MCF 10A (cell line): ENCODE measurements at regions not wholly inside any gene's neighbourhood (a gene's known extent, or its start where the extent isn't known, plus 50 kb on each side); places are given as distances from the start of the nearest gene placed in this dataset.
"Not testable (repeated sequence)": the region's sequence is repeated elsewhere in the genome, so short reads cannot be mapped to it uniquely, and the experiment has no call there.

ENCODE experiments used
- BruUV-seq: library from RNA; stranded (reverse); fragments of 400-500 nt; replicated peaks from 2 replicates; lab custom pipeline; 2021; lab: Mats Ljungman, UMichigan
- CTCF ChIA-PET: fragments of 300-600 bp; sonication (Branson Sonifier 250); formaldehyde crosslinking; extraction: SDS; loops from one replicate; lab custom pipeline; 2021; ENCODE audit warnings: antibody characterized with exemption, inconsistent platforms; lab: Yijun Ruan, JAX
- POLR2A ChIA-PET: fragments of 300-600, 350-650 bp; sonication (Branson Sonifier 250); formaldehyde crosslinking; extraction: SDS; loops from one replicate; lab custom pipeline; 2020; ENCODE audit warnings: antibody characterized with exemption, inconsistent platforms; lab: Yijun Ruan, JAX
- DNase-seq: peaks from one replicate; pipeline ENCODE4 v3.0.0-alpha.2; 2018; ENCODE audit not compliant: unreplicated experiment
- H3K27ac Mint-ChIP-seq: one replicate; pipeline ENCODE4 v1.8.0; 2022; ENCODE audit warnings: mild to moderate bottlenecking, low read depth, mixed read lengths; ENCODE audit not compliant: unreplicated experiment
- H3K27me3 Mint-ChIP-seq: one replicate; pipeline ENCODE4 v1.8.0; 2022; ENCODE audit warnings: mixed read lengths; ENCODE audit not compliant: insufficient read depth, unreplicated experiment
- H3K36me3 Mint-ChIP-seq: one replicate; pipeline ENCODE4 v1.8.0; 2022; ENCODE audit warnings: mild to moderate bottlenecking, moderate library complexity, mixed read lengths; ENCODE audit not compliant: insufficient read depth, unreplicated experiment
- H3K4me1 Mint-ChIP-seq: one replicate; pipeline ENCODE4 v1.8.0; 2022; ENCODE audit warnings: mixed read lengths; ENCODE audit not compliant: insufficient read depth, unreplicated experiment
- H3K4me3 Mint-ChIP-seq: one replicate; pipeline ENCODE4 v1.8.0; 2022; ENCODE audit warnings: mild to moderate bottlenecking, moderate library complexity, mixed read lengths; ENCODE audit not compliant: unreplicated experiment
- H3K9me3 Mint-ChIP-seq: one replicate; pipeline ENCODE4 v1.8.0; 2022; ENCODE audit warnings: mixed read lengths; ENCODE audit not compliant: unreplicated experiment
- intact Hi-C: fragments of 100-400 bp; cut with micrococcal nuclease; formaldehyde crosslinking; loops from 2 replicates; pipeline ENCODE4 v1.14.1; 2022
- TF ChIP-seq, protein P1 (sequence below): fragments of 200-600 bp; IDR thresholded peaks from one replicate; pipeline ENCODE4 v1.8.0; 2022; ENCODE audit warnings: antibody characterized with exemption, mild to moderate bottlenecking; ENCODE audit not compliant: unreplicated experiment

DNA sequence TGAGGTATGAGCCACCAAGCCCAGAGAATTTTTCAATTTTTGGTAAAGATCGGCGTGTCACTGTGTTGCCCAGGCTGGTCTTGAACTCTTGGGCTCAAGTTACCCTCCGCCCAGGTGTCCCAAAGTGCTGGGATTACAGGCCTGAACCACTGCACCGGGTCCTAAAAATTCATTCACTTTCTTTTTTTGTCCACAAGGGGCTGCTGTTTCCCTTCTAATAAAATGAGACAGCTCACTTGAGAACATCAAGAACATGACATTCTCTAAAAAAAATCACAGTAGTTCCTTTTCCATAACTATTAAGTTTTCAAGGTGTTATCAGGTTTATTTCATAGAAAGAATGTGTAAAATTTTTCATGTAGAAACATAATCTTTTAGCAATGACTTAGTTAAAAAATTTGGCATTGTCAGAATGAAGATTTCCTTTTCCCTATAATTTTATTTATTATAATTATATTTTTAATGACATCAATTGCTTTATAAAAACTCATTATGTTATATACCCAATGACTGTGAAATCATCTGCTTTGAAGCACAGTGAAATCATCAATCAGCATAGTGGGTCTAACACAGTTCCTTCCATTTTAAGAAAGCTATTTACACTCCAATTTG, 1723.8 kb upstream of the DEFB115 start:
- H3K36me3 Mint-ChIP-seq, H3K9me3 Mint-ChIP-seq, H3K4me1 Mint-ChIP-seq, POLR2A ChIA-PET, BruUV-seq, H3K27me3 Mint-ChIP-seq, H3K27ac Mint-ChIP-seq, H3K4me3 Mint-ChIP-seq: not testable (repeated sequence)
- intact Hi-C loops: loop anchor here (5.0 kb wide), 1 partner anchor 1779 kb away; no protein-coding TSS in a partner anchor
- CTCF ChIA-PET: interaction anchor here (0.6 to 3.7 kb wide), 16 partner anchors 14 to 1974 kb away, joined by 3 to 30 read pairs (median 4); no protein-coding TSS in a partner anchor
- TF ChIP-seq, protein P1, sequence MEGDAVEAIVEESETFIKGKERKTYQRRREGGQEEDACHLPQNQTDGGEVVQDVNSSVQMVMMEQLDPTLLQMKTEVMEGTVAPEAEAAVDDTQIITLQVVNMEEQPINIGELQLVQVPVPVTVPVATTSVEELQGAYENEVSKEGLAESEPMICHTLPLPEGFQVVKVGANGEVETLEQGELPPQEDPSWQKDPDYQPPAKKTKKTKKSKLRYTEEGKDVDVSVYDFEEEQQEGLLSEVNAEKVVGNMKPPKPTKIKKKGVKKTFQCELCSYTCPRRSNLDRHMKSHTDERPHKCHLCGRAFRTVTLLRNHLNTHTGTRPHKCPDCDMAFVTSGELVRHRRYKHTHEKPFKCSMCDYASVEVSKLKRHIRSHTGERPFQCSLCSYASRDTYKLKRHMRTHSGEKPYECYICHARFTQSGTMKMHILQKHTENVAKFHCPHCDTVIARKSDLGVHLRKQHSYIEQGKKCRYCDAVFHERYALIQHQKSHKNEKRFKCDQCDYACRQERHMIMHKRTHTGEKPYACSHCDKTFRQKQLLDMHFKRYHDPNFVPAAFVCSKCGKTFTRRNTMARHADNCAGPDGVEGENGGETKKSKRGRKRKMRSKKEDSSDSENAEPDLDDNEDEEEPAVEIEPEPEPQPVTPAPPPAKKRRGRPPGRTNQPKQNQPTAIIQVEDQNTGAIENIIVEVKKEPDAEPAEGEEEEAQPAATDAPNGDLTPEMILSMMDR: peak; percentile 31
- DNase-seq: peak; percentile 0

DNA sequence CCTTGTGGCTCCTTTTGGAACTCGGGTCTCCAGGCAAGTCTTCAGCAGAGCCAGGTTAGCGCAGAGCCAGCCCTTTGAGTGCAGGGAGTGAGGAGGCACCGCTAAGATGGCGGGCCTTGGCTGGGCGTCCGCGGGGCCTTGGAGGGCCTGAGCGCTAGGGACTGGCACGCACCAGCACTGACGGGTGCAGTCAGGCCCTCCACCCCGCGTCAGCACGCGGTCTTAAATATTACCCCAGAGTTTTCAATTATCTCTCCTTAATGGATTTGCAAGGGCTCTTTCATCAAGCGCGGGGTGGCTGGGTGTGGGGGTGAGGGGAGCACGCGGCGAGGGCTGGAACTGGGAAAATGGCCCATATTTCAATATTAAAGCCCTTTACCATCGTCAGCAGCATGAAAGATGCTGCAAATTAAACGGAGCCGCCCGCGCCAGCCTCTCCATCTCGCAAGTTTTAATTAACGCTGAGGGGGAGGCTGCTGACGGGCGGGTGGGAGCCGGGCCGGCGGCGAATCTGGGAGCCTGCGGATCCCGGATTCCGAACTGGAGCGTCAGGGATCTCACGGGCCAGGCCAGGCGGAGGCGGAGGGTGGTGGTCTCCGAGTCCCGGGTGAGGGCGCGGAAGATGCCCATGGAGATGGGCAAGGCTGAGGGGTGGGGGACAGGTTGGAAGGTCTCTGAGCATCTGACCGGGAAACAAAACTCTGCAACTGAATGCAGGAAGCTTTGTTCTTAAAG, 1690.4 kb upstream of the DEFB115 start:
- H3K4me1 Mint-ChIP-seq, DNase-seq, BruUV-seq, POLR2A ChIA-PET, H3K36me3 Mint-ChIP-seq, intact Hi-C loops, CTCF ChIA-PET, H3K4me3 Mint-ChIP-seq, H3K27me3 Mint-ChIP-seq, H3K27ac Mint-ChIP-seq, H3K9me3 Mint-ChIP-seq: not testable (repeated sequence)

DNA sequence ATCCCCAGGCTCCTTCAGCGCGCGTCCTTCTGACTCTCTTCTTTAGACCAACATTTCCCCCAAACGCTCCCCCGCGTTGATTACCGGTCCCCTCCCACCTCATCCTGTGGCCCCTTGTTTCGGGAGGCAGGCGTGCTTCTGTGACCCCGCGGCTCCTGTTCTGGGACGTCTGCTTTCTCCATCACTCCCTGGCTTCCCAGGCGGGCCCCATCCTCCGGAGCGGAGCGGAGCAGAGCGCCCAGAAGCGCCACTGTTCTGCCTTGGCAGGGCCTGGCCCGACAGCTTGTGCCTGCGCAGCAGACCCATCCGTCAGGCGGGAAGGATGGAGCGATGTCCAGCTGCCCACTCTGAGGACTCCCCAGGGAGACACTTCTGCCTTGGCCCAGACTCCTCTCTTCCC, 1689.8 kb upstream of the DEFB115 start:
- intact Hi-C loops, H3K36me3 Mint-ChIP-seq: not testable (repeated sequence)

DNA sequence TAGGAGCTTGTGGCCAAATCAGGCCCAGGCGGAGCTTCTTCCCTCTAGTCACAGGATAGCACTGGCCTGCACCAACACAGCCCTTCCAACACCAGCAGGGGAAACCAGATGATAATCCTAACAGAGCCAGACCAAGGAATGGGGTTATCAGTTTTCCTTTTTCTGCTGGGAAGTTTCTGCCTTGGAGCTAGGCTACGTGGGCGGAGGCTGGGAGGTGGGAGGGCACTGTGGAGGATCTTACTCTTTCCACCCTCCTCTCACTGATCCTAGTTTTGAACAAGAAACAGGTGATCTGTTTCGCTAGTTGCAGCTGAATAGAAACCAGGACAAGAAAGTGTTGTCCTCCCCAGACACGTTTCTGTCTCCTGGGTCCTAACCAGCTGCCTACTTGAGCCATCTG, 1687.3 kb upstream of the DEFB115 start:
- CTCF ChIA-PET: interaction anchor here (0.5 kb wide), 1 partner anchor 138 kb away, joined by 3 read pairs; no protein-coding TSS in a partner anchor
- H3K4me3 Mint-ChIP-seq, DNase-seq, H3K4me1 Mint-ChIP-seq, BruUV-seq, H3K9me3 Mint-ChIP-seq, H3K36me3 Mint-ChIP-seq, intact Hi-C loops, H3K27me3 Mint-ChIP-seq, POLR2A ChIA-PET, H3K27ac Mint-ChIP-seq: not testable (repeated sequence)

More for the DNA sequence above, 1689.8 kb upstream of the DEFB115 start:
- H3K9me3 Mint-ChIP-seq, DNase-seq, H3K27ac Mint-ChIP-seq, H3K4me3 Mint-ChIP-seq, H3K27me3 Mint-ChIP-seq, H3K4me1 Mint-ChIP-seq, CTCF ChIA-PET, BruUV-seq, POLR2A ChIA-PET: not testable (repeated sequence)

DNA sequence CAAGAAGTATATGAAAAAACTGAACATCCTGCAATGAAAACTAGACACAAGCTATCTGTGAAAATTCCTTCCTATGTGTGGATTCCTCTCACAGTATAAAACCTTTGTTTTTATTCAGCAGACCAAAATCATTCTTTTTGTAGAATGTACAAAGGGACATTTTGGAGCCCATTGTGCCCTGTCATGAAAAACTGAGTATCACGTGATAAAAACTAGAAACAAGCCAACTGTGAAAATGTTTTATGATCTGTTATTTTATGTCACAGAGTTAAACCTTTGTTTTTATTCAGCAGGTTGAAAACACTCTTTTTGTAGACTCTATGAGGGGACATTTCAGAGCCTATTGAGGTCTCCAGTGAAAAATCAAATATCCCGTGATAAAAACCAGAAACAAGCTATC, 1667.9 kb upstream of the DEFB115 start:
- intact Hi-C loops, BruUV-seq, H3K4me1 Mint-ChIP-seq, H3K9me3 Mint-ChIP-seq, H3K27ac Mint-ChIP-seq, CTCF ChIA-PET, H3K4me3 Mint-ChIP-seq, H3K36me3 Mint-ChIP-seq, H3K27me3 Mint-ChIP-seq, DNase-seq: not testable (repeated sequence)
- POLR2A ChIA-PET: interaction anchor here (0.8 kb wide), 1 partner anchor 13 kb away, joined by 5 read pairs; no protein-coding TSS in a partner anchor

DNA sequence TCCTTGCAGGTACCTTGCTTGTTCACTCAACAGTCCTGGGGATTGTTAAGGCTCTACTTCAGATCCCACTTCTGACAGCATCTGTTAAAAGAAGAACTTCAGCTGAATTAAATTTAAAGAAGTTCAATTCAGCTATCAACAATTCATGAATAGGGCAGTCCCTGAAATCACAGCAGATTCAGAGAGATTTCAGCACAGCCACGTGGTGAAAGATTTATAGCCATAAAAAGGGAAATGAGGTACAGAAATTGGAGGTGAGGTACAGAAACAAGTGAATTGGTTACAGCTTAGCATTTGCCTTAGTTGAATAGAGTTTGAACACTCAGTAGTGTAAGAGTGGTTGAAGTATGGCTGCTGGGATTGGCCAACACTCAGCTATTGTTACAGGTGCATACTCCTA, 1653.3 kb upstream of the DEFB115 start:
- H3K36me3 Mint-ChIP-seq, BruUV-seq, H3K9me3 Mint-ChIP-seq, H3K27ac Mint-ChIP-seq, H3K4me3 Mint-ChIP-seq, DNase-seq, CTCF ChIA-PET, H3K4me1 Mint-ChIP-seq, POLR2A ChIA-PET, intact Hi-C loops: not testable (repeated sequence)
- peaks cover 22% of the 10 kb centered on the region for H3K27me3 Mint-ChIP-seq

DNA sequence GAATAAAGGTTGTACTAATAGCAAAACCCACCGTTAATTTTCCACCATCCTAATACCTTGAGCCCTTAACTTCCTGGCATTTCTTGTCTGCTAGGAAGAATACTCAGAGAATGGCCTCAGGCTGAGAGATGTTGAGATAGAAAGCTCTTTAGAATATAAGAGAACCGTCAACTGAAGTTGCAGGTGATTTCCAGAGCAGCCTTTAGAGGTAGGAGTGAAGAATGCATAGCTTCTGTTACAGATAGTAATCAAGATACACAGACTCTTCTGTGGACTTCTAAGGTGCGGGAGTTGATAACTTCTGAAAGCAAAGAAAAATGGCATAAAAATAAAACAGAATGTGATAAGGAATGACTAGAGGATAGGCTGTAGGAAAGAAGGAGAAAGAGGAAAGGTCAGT, 1651.3 kb upstream of the DEFB115 start:
- BruUV-seq, H3K4me3 Mint-ChIP-seq, H3K9me3 Mint-ChIP-seq, DNase-seq, intact Hi-C loops, H3K4me1 Mint-ChIP-seq, H3K36me3 Mint-ChIP-seq, H3K27ac Mint-ChIP-seq, POLR2A ChIA-PET: not testable (repeated sequence)
- peaks cover 22% of the 10 kb centered on the region for H3K27me3 Mint-ChIP-seq
- CTCF ChIA-PET: interaction anchor here (0.7 kb wide), 1 partner anchor 1854 kb away, joined by 3 read pairs; no protein-coding TSS in a partner anchor

DNA sequence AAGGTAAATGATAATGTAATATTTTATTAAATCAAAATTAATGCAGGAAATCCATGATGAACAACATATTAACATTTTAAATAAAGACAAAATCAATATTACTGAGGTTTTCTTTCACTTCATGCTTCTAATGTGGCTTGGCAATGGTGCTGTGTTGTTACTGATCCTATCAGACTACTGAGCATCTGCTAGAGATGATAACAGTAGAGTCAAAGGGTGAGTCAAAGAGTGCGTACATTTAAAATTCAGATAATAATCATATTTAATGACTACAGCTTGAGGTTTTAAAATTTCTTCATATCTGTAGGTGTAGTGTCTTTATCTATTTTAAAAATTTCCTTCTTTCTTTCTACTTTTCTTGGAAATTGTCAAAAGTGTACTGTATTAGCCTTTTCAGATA, 1628.1 kb upstream of the DEFB115 start:
- DNase-seq, H3K27ac Mint-ChIP-seq, H3K27me3 Mint-ChIP-seq, BruUV-seq, H3K4me3 Mint-ChIP-seq, intact Hi-C loops, H3K4me1 Mint-ChIP-seq, H3K36me3 Mint-ChIP-seq, POLR2A ChIA-PET: not testable (repeated sequence)
- CTCF ChIA-PET: interaction anchor here (0.6 kb wide), 1 partner anchor 34 kb away, joined by 5 read pairs; no protein-coding TSS in a partner anchor
- peaks cover 22% of the 10 kb centered on the region for H3K9me3 Mint-ChIP-seq
